Stimulated activated CD8-positive, alpha-beta memory T cell treated with anti-CD3 and anti-CD28 coated beads, Interleukin-12 subunit alpha, Interleukin-12 subunit beta, amount 100 ng/mL, for 24 hours (primary cell): ENCODE measurements at regions not wholly inside any gene's neighbourhood (a gene's known extent, or its start where the extent isn't known, plus 50 kb on each side); places are given as distances from the start of the nearest gene placed in this dataset.

Experiments used
- DNase-seq: peaks from one replicate; pipeline ENCODE4 v3.0.0-alpha.2; 2020; ENCODE audit errors: extremely low read depth

DNA sequence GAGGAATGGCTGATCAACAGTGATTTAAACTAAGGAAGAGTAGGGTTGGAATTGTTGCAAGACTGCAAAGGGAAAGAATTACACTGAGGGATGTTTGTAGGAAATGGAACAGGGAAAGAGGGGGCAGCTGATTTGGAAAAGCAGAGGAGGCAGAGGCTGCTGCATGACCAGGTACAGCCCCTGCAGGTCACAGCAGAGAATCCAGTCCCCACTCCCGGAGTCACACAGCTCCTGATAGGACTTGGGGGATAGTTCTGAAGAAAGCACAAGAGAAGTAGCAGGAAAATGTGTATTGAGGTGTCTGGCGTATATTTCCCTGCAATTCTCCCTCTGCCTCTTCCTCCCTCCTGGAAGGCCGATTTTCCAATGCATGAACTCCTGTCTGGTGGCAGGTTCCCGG lies 92.5 kb upstream of the PDE10A start:
- DNase-seq, result no peak

DNA sequence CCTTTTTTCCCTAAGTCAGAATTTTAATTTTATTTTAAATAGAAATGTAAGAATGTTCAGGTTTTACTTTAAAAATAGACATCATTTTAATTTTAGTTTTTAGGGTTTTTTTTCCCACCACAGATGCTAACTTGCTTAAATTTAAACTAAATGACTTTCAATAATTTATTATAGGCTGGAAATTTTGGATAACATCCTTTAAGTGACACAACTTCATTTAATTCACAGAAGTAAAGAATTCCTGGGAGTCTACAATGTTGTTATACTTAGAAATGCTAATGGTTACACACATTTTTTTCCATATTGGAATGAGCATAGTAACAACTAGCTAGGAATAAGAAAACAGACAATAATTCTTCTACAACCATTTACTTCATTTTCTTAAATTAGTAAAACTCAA lies 90.5 kb upstream of the PDE10A start:
- no peak for DNase-seq

DNA sequence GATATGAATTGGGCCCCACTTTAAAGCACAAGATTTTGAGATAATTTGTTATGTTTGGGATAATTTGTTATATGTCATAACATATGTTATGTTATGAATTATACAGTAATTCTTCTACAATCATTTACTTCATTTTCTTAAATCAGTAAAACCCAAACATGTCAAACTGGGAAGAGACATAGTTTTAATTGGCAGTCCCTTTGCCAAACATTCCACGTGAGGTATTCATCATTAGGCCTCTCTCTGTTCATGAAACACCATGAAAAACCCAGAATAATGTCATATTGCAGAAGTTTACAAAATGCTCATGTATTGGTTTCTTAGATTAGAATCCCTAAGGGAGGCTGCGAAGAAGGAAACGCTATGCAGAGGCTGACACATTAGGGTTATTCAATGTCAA lies 89.4 kb upstream of the PDE10A start:
- DNase-seq, result no peak

DNA sequence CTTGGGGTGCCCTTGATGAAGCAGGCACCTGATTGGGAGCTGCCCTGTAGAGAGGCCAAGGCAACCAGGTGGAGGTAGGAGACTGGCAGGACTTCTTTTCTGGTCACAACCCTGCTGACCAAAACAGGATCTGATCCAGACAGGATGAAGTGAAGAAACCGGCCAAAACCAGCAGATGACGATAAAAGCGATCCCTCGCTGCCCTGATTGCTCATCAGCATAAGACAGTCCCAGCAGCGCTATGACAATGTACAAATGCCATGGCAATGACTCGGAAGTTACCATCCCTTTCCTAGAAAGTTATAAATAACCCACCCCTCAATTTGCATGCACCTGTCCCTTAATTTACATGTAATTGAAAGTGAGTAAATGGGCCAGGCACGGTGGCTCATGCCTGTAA lies 88.4 kb upstream of the PDE10A start:
- no peak for DNase-seq

DNA sequence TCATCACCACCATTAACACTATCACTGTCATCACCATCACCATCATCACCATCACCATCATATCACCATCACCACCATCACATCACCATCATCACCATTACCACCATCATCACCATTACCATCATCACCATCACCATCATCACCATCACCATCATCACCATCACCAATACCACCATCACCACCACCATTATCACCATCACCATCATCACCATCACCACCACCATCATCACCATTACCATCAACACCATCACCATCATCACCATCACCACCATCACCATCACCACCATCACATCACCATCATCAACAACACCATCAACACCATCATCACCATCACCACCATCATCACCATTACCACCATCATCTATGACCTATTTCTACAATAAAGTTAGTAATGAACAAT lies 86.1 kb upstream of the PDE10A start:
- DNase-seq, result no peak

DNA sequence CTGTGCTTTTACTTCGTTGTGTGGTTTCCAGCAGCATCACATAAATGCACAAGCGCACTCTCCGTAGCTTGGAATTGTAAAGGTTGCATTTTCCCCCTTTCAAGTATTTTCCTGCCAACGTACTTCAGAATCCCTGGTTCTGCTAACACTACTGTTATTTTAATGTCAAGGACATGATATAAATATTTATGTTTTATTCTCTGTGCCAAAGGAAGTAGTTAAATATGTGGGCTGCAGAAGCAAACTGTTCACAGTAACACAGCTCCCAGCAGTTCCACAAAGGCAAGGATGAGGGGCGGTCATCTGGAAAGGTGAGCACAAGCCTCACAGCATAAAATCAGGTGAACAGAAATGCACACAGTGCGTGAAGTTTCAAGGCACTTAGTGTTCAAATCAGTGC lies 85.3 kb upstream of the PDE10A start:
- DNase-seq, result no peak

DNA sequence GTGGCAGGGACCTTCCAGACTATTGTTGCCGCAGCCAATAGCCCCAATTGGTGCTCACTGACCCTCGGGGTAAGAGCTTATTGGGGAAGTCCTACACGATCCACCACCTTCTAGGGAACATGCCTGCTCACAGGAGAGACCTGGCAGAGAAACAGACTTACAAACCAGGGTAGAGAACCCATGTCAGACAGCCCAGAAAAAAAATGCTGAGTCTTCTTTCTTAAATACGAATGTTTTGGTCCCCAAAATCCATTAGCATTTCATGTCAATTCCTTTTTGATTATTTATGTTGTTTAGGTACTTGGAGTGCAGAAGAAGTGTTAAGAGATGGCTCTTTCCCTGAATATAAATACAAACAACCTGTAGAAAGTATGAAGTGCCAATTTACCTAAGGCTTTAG lies 84.9 kb upstream of the PDE10A start:
- no peak for DNase-seq

DNA sequence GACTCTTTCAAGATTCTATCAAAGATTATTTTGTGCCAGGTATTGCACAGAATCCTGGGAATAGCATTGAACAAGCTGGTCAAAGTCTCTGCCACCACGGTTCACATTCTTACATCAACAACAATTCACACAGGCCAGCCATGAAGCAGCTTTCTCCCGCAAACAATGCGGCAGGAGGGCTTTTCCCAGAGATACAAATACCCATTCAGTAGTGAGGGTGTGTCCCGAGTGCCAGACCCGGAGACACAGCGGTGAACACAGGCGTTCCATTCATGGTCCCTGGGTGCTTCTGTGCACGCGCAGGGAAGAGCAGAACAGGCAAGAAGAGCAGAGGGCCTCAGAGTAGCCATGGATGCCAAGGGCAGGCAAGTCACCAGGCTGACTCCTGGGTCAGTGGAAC lies 83.3 kb upstream of the PDE10A start:
- DNase-seq, result no peak

DNA sequence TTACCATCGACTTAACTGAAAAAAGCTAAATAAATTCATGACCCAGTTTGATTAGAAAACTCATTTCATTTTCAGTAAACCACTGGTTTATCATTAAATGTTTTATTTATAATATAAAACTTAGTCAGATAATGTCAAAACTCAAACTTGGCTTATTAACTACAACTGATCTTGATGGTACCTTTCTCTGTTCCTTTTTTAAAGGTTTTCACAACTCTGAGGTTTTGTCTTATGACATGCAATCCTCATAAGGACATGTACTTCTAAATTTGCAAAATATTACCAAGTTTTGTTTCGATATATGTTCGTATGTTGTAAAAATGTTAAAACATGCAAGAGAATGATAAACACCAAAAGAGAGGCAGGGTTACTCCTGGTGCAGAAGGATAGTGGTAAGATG lies 82.5 kb upstream of the PDE10A start:
- no peak for DNase-seq

DNA sequence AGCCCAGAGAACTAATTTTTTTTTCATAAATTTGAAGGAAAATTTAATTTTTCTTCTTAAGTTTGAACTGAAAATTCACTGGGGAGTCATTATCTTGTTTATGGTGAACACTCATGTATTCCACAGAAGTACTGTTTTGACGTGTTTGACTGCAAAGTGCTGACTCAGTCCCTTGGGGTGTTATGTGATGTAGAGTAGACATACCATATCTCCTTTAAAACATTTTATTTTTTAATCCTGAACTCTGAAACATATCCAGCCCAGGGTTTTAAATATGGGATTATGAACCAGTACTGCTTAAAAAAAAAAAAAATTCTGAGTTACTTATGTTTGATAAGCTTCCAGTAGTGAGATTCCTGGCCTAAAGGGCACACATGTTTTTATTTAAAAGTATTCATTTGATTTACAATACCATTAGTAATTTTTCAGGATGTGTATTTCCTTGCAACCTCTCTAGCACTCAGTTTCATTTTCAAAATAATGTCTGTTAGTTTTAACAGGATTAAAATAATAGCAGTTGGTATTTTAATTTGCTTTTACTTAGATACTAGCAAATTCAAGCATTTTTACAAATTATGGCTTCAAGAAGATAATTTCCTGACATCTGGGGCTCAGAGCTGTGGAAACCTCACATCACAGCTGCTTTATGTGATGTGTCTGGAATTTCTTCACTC lies 81.7 kb upstream of the PDE10A start:
- no peak for DNase-seq

DNA sequence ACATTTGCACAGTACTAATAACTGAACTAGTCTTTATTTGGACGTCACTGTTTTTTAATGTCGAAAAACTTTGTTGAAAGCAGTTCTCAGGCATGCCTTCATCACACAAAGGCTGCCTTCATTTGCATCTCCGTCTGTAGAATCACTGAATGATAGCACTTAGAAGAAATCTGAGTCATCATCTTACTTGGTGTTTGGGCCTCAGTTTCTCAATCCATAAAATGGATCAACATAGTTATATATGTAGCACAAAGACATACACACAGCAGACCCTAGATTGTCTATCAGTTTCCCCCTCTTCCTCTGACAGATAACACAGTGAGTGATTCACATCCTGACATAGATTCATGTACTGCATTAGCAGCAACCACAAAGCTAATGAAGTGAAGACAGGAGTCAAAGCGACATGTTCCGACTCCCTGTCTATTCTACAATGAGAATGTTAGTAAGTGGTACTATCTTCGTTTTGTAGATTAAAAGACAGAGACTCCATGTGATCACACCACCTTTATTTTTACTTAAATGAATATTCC lies 80.4 kb upstream of the PDE10A start:
- DNase-seq, result no peak

DNA sequence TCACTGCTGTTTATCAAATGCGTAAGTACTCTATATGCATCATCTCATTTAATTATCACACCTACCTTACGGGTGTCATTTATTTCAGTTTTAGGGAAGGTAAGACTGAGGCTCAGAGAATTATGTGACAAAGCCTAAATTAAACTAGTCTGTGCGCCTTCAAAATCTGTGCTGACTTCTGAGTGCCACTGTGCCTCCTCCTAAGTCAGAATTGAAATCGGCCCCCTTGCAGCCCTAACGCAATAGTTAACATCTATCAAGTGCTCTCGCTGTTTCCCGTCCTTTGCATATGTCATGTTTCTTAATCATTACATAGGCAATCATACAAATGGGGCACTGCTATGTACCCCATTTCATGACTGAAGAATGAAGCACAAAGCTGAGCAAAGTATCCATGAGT lies 79.0 kb upstream of the PDE10A start:
- no peak for DNase-seq

DNA sequence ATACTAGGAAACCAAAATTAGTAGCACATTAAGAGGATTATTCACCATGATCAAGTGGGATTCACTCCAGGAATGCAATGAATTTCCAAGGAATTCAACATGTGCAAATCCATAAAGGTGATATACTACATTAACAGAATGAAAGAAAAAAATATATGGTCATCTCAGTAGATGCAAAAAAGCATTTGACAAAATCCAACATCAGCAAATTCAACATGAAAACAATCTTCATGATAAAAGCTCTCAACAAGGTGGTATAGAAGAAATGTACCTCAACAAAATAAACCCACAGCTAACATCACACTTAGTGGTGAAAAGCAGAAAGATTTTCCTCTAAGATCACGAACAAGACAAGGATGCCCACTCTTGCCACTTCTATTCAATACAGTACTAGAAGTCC lies 74.4 kb upstream of the PDE10A start:
- DNase-seq, result no peak

DNA sequence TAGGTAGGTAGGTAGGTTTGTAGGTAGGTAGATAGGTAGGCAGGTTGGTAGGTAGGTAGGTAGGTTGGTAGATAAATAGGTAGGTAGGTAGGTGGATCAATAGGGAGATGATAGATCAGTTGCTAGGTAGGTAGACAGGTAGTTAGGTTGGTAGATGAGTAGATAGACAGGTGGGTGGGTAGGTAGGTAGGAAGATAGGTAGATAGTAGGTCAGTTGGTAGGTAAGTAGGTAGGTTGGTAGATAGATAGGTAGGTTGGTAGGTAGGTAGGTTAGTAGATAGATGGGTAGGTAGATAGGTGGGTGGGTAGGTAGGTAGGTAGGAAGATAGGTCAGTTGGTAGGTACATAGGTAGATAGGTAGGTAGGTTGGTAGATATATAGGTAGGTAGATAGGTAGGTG lies 72.0 kb upstream of the PDE10A start:
- DNase-seq, result no peak

DNA sequence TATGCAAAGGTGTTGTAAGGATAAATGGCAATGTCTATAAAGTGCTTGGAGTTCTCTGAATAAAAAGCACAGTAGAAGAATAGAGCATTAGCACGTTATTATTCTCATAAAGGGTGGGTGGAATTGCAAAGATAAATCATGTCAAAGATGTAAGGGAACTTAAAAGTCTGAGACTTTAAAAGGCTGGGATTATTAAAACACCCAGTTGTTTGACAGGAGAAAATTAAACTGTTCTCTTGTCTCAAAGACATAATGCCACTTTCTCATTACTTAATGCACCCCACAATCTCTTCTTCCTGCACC lies 70.4 kb upstream of the PDE10A start:
- DNase-seq, result no peak

DNA sequence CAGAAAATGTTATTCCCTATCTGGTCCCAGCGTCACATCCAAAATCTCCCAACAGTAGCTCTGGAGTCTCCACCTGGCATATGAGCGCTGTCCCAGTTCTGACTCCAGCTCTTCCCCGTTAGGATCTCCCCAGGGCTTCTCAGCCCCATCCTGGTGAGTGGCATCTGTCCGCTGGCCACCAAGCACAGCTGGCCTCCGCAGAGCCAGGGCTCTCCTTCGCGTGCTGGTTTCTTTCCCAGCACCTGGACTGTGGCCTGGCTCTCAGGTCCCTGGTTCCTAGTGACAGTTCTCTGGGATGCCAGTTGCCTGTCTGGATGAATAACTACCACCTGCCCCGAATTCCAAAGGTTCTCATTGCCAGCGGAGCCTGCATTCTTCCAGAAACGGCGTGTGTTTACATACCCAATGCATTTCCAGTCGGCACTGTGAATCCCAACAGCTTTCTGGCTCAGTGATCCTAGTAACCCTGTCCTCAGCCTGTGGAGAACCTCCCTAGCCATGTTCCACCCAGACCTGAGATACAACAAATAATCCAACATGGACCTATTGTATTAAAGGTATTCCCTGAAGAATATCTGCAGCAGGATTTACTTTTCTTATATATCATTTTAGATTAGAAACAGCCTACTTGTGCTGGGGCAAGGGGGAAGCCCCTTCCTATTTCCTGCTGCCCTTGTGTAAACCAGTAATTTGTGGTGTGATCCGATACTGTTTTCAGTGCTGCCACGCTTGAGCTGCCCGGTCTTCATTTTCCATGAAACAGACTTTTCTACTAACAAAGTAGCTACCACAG lies 69.9 kb upstream of the PDE10A start:
- no peak for DNase-seq

DNA sequence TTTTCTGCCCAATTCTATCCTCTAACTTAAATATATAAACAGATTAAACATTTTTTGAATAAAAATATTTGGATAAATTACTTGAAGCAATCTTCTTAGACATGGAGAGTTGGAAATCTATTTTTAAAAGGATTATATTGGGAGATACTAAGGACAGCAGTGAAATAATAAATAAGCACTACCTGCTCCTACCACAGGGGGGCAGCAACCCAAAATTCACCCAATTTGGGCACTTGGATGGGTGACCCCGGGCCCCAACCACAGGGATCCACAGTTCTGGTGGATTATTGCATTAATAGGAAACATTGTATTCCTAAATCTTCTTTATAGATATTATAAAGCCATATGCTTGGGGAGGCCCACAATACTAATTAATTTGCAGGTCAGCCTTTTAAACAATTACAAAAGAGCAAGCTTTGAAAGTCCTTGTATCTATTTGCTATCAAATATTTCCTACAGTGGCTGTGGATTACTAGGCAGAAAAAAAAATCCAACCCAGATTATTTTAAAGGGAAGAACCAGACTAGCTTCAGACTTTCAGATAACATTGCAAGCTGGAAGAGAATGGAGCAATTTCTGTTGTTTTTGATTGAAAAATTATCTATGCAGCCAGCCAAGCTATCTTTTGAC lies 66.4 kb upstream of the PDE10A start:
- no peak for DNase-seq

DNA sequence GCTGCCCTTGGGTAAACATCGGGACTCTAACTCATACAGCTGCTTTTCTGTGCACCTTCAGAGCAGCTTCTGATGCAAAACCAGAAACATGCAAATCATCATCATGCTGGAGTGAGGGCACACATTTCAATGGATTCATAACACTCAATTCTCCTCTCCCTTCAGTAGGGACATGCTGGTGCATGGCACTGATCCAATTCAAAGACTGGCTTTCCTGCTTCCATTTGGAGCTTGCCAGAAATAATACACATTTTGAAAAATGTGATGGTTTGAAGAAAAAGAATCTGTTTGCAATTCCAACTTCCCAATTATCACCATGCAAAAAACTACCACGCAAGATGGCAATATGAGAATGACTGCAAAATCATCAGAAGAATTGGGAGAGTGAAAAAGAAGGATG lies 65.2 kb upstream of the PDE10A start:
- no peak for DNase-seq

DNA sequence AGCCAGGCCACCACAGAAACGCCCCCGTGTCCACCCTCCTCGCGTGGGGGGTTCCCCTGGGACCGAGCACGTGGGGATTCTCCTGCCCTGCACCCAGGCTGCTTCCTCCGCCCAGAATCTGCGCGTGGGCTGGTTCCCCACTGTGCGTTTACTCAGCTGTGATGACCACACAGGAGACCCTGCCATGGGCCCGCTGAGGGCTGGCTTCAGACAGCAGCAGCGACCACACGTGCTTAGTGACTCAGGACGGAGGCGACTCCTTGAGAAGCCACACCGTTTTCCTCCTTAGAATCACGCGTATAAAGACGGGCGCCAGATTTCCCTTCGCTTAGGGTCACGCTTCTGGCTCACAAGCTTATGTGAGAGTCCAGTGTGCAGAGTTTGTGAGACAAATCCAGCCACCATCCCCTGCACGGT lies 63.9 kb upstream of the PDE10A start:
- no peak for DNase-seq

DNA sequence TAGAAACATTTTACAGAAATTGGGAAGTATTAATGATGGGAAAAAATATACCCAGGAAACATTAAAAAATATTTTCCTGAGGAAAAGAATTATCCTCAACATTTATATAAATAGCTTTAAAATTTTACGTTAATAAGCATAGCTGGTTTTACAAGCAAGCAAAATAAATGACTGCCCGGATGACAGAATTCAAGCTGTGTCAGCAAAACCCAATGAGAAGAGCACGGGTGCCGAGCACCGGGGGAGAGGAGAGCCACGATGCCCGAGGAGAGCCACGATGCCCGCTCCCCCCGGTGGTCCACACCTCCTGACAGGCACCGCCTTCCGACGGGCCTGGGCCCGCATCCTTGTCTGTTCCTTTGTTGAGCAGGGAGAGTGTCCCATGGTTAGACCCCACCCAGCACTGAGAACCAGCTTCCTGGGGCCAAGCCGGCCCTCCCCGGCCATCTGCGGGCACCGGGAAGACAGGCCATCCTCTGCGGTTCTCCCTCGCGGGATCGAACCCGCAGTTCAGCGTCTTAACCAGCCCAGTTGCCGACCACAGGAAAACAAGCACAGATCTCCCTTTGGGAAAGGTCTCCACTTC lies 63.3 kb upstream of the PDE10A start:
- DNase-seq, result no peak

DNA sequence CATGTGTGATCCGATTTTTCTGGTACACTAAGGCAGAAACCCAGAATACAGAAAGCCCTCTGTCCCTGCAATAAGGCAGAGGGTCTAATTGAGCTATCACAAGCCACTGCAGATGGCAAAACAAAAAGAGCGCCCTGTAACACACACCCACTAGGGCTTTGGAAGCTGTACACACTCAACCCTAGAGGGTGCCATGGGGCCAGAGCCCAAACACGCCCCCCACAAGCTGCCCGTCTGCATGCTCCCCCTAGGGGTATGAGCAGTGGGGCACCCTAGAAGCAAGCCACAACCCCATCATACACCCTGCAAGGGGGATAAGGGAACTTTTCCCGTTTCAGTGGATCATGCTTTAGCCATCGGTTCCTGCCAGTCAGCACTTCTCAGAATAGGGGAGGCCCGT lies 62.2 kb upstream of the PDE10A start:
- DNase-seq, result no peak

DNA sequence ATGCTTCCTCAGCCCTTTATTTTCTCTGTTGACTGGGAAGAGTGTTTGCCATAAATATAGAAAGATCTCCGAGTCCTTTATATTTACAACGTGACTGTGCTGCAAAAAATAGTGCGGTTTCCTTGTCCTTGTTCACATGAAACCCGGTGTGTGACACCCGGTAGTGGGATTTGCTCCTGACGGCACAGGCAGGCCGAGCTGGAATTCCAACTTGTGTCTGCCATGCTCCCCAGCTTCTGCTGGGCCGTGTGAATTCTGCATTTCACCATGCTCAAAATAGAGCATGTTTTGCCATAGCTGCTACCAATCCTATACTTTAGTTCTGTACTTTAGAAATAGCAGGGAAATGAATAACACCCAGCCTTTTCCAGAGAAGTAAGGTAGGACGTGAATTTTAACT lies 60.3 kb upstream of the PDE10A start:
- no peak for DNase-seq

DNA sequence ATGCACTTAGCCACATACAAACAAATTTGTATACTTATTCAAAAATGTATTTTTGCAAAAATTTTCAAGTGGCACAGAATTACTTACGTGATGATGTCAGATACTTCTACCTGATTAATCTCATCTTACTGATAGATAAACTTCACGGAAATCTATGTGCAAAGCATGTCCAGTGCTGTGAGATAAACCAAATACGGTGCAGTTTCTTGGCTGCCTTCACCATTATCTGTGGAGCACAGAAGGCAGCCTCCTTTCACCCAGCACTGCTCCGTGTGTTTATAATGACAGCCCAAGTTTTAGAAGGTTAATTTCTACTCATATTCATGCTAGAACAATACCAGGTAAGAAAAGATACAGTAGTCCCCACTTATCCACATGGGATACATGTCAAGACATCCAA lies 59.0 kb upstream of the PDE10A start:
- DNase-seq, result no peak
